GM13977 (cell line): ENCODE measurements at regions not wholly inside any gene's neighbourhood (a gene's known extent, or its start where the extent isn't known, plus 50 kb on each side); places are given as distances from the start of the nearest gene placed in this dataset.

Experiments used
- DNase-seq: peaks from one replicate; pipeline ENCODE4 v3.0.0; 2012; ENCODE audit warnings: low spot score
- in situ Hi-C: fragments of 300-500 bp; cut with MboI; formaldehyde crosslinking; loops from one replicate; pipeline ENCODE4 v1.12.0; 2022; ENCODE audit warnings: low sequenced_read_pairs, low pct_unique_long_range_greater_than_20kb, mixed read lengths, inconsistent platforms; ENCODE audit not compliant: unreplicated experiment
- TF ChIP-seq, protein P1 (sequence below): IDR thresholded peaks from 2 replicates; pipeline ENCODE4 v1.5.1; 2012; ENCODE audit warnings: mild to moderate bottlenecking, control low read depth; ENCODE audit not compliant: insufficient read depth; ENCODE audit errors: extremely low read depth, missing control alignments

DNA sequence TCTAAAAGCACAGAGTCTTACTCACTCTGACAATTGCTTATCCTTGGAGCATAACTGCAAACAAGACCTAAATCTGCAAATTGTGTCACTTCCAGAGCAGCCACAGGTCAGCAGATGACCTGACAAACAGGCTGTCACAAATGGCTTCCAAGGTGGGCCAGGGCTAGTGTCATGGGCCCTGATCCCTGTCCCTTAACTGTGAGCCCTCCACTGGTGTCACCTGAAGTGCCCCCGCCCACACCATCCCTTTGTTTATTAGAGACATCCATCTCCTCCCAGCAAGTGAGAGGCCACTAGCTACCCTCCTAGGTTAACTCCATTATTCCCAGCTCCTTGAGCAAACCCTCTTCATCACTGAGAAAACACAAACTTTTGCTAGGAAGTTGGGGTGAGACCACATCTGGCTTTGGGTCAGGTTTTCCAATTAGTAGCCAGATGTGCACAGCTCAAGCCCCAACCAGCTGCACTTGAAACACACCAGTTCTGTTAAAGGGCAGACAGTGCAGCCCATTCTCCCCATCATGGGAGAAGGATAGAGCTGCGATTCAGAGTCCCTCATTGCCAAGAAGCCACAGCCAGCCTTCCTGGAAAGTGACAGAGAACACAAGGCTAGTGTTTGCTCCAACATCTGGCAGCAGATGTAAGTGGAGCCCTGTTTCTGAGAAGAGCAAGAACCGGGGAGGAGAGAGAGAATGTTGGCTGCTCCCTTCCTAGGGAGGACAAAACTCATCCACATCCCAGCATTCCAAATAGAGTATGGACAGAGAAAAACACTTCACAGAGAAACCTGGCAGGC lies 75.7 kb upstream of the NANOS1 start:
- no peak for DNase-seq
- TF ChIP-seq, protein P1, sequence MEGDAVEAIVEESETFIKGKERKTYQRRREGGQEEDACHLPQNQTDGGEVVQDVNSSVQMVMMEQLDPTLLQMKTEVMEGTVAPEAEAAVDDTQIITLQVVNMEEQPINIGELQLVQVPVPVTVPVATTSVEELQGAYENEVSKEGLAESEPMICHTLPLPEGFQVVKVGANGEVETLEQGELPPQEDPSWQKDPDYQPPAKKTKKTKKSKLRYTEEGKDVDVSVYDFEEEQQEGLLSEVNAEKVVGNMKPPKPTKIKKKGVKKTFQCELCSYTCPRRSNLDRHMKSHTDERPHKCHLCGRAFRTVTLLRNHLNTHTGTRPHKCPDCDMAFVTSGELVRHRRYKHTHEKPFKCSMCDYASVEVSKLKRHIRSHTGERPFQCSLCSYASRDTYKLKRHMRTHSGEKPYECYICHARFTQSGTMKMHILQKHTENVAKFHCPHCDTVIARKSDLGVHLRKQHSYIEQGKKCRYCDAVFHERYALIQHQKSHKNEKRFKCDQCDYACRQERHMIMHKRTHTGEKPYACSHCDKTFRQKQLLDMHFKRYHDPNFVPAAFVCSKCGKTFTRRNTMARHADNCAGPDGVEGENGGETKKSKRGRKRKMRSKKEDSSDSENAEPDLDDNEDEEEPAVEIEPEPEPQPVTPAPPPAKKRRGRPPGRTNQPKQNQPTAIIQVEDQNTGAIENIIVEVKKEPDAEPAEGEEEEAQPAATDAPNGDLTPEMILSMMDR, result no peak
- in situ Hi-C loops, result no loop called here

DNA sequence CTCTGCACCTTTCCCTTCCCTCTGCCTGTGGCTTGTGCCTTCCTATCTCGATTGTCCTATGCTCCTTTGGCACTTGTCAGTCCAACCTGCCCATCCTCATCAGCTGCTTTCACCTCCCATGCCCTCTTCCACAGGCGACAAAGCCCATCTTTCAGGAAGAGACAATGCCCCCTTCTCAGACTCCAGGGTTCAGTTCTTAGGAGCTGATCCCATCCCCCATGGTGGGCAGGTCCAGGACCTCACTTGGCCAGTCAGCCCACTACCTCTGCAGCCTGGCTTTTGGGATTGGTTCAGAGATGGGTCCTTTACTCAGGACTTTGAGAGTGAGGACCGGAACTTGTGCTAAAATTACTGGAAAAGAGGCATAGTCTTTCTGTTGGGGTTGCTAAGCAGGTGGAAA lies 74.0 kb upstream of the NANOS1 start:
- TF ChIP-seq, protein P1, result no peak
- in situ Hi-C loops, result no loop called here
- no peak for DNase-seq

DNA sequence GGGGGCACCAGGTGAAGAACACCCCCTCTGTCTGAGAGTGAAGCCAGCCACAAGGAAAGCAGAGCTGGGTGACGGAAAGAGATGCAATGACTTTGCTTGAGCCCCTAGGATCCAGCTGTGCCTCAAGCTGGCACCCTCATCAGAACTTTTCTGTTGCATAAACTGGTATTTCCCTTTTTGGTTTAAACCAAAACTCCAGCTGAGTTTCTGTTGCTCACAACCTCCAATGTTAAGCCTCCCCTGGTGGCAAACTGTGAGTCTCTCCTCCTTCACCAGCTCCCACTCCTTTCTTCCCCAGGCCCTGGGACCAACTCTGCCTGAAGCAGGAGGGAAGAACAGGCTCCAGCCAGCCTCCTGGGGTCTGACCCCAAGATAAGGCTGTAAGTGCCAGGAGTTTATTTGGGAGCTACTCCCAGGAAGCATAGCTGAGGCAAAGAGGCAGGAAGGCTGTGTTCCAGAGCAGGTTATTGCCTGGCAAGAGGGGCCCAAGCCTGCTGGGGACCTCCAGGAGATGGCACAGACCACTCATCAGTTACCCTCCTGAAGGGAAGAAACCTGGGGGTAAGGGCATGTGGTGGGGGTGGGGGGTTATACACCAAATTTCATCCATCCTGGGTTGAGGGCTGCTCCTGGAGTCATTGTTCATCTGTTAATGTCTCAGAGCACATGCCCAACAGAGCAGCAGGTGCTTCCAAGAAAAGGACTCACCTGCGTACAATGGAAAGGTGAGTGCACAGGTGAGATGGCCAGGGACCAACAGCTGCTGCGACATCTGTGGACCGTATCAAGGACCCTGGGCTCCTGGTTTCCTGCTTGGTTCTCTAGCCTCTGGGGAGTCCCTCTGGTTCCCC lies 73.3 kb upstream of the NANOS1 start:
- TF ChIP-seq, protein P1, result no peak
- no peak for DNase-seq
- in situ Hi-C loops, result no loop called here

DNA sequence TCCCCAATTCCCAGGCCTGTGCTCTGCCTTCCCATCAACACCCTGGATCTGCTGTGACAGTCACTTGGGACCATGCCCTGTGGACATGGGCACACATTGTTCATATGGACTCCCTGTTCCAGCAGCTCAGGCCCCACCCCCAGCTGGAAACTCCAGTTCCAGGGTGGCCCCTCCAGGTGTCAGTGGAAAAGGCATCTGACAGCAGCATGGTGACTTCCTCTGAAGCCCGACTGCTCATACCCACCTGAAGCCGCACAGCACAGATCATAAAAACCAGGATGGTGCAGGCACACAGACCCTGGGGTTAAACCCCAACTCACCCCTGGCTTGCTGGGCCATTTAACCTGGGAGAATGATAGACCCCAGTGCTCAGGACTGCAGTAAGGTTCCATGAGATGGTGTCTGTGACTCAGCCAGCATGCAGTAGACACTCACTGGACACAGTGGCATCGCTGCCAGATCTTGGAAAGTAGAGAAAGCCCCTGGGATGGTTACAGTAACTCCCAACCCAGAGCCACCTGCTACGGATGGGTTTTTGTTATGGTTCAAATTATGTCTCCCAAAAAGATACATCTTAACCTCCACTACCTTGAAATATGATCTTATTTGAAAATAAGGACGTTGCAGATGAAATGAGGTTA lies 72.6 kb upstream of the NANOS1 start:
- TF ChIP-seq, protein P1, result no peak

DNA sequence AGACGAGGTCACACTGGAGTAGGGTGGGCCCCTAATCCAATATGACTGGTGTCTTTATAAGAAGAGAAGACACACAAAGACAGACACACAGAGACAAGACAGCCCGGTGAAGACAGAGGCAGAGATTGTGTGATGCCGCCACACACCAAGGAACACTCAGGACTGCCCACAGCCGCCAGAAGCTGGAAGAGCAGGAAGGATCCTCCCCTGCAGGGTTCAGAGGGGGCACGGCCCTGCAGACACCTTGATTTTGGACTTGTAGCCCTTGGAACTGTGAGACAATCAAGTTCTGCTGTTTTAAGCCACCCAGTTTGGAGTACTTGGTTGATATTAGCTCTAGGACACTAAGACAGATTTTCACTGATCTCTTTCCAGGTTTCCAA lies 72.1 kb upstream of the NANOS1 start:
- in situ Hi-C loops, result no loop called here
- no peak for DNase-seq
- TF ChIP-seq, protein P1, result no peak

More for the DNA sequence above, 72.6 kb upstream of the NANOS1 start:
- in situ Hi-C loops, result no loop called here
- DNase-seq, result no peak

DNA sequence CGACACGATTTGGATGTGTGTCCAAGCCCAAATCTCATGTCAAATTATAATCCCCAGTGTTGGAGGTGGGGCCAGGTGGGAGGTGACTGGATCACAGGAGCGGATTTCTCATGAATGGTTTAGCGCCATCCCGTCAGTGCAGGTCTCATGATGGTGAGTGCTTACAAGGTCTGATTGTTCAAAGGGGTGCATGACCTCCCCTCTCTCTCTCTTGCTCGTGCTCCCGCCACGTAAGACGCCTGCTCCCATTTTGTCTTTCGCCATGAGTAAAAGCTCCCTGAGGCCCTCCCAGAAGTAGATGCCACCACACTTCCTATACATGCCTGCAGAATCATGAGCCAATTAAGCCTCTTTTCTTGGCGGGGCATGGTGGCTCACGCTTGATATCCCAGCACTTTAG lies 71.5 kb upstream of the NANOS1 start:
- TF ChIP-seq, protein P1, result no peak
- no peak for DNase-seq
- in situ Hi-C loops, result no loop called here
